CD4-positive, alpha-beta T cell (primary cell): ENCODE measurements at regions not wholly inside any gene's neighbourhood (a gene's known extent, or its start where the extent isn't known, plus 50 kb on each side); places are given as distances from the start of the nearest gene placed in this dataset.

ENCODE experiments used
- ATAC-seq: fragments of 200-7000 bp; cut with Tn5 transposase; one replicate; pipeline ENCODE4 v1.10.0; 2022; ENCODE audit warnings: mild to moderate bottlenecking; ENCODE audit not compliant: poor library complexity
- CTCF ChIA-PET: fragments of 350-600 bp; sonication (Branson Sonifier 250); formaldehyde crosslinking; loops from one replicate; lab custom pipeline; 2021; ENCODE audit warnings: antibody characterized with exemption, inconsistent platforms; lab: Charles Lee
- POLR2A ChIA-PET: fragments of 350-600 bp; sonication (Branson Sonifier 250); formaldehyde crosslinking; loops from one replicate; lab custom pipeline; 2021; ENCODE audit warnings: antibody characterized with exemption, inconsistent platforms; lab: Charles Lee
- DNase-seq, 14 experiments: peaks; one replicate each; pipeline ENCODE4 v3.0.0-alpha.2; 2013 to 2020; ENCODE audit warnings: mixed read lengths in 2 of 14
- H3K27ac ChIP-seq, 2 donors: one replicate each; pipeline versions ENCODE4 v1.5.1 to v1.7.0; 2013; ENCODE audit warnings: low read length in 2 of 2, low read depth in 1 of 2, mild to moderate bottlenecking in 1 of 2
- H3K27me3 ChIP-seq, 2 experiments: 1 replicate in 1 of 2; 2 replicates in 1 of 2; pipeline versions ENCODE4 v1.6.1 to v1.7.0; 2013; ENCODE audit warnings: low read length in 2 of 2, control low read depth in 1 of 2, mild to moderate bottlenecking in 1 of 2, moderate library complexity in 1 of 2; ENCODE audit not compliant: insufficient read depth in 2 of 2, control insufficient read depth in 1 of 2
- H3K36me3 ChIP-seq: one replicate; pipeline ENCODE4 v1.6.1; 2013; ENCODE audit warnings: low read length, control low read depth; ENCODE audit not compliant: insufficient read depth
- H3K4me1 ChIP-seq: one replicate; pipeline ENCODE4 v1.6.1; 2013; ENCODE audit warnings: low read length, control low read depth; ENCODE audit not compliant: insufficient read depth
- H3K4me3 ChIP-seq: one replicate; pipeline ENCODE4 v1.5.1; 2013; ENCODE audit warnings: mild to moderate bottlenecking, low read length, moderate library complexity
- H3K9me3 ChIP-seq, 2 experiments: 1 replicate in 1 of 2; 2 replicates in 1 of 2; pipeline versions ENCODE4 v1.6.1 to v1.7.0; 2013; ENCODE audit warnings: low read length in 2 of 2, mild to moderate bottlenecking in 2 of 2, control low read depth in 1 of 2, moderate library complexity in 1 of 2; ENCODE audit not compliant: control insufficient read depth in 1 of 2, insufficient read depth in 1 of 2
- H3K27ac Mint-ChIP-seq: one replicate; pipeline ENCODE4 v1.8.0; 2020; ENCODE audit warnings: mixed read lengths
- H3K27me3 Mint-ChIP-seq: one replicate; pipeline ENCODE4 v1.8.0; 2021; ENCODE audit warnings: mixed read lengths
- H3K36me3 Mint-ChIP-seq: one replicate; pipeline ENCODE4 v1.8.0; 2021; ENCODE audit warnings: low read depth, mixed read lengths
- H3K4me1 Mint-ChIP-seq: one replicate; pipeline ENCODE4 v1.8.0; 2021; ENCODE audit warnings: low read depth, mixed read lengths
- H3K4me3 Mint-ChIP-seq: one replicate; pipeline ENCODE4 v1.8.0; 2020; ENCODE audit warnings: mild to moderate bottlenecking, mixed read lengths
- H3K9me3 Mint-ChIP-seq: one replicate; pipeline ENCODE4 v1.8.0; 2020; ENCODE audit warnings: mixed read lengths
- intact Hi-C, 2 experiments: fragments of 100-400 bp; cut with DNase I in 1 of 2; cut with micrococcal nuclease in 1 of 2; formaldehyde crosslinking; loops; one replicate each; pipeline versions ENCODE4 v1.15.1 to v1.9.0; 2023 to 2025; cut with DNase I, micrococcal nuclease
- TF ChIP-seq, protein P1 (sequence below): fragments of 200-600 bp; IDR thresholded peaks from one replicate; pipeline ENCODE4 v1.8.0; 2022; ENCODE audit warnings: antibody characterized with exemption, mild to moderate bottlenecking

DNA sequence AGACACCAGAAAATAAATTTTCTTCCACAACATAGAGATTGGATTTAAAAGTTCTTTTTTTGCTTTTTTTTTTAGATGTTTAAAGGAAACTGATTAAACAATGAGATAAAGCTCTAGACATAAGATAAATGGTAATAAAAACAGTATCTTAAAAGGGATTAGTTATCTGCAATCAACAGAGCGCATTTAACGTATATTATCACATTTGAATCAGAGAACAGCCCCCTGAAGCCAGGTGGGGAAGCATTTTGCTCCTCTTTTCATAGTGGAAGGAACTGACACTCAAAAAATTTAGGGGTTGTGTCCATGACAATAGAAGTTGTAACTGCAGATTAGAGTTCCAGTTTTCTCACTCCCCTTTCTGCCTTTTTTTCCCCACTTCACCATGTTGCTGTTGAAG lies 367.6 kb downstream of the SPATA31D1 start:
- no peak for DNase-seq
- intact Hi-C loops: no loop called here
- H3K27me3 ChIP-seq: no peaks in the 10 kb centered on the region
- H3K9me3 ChIP-seq: peaks cover 0 to 4% of the 10 kb centered on the region in 2 experiments
- H3K4me1 Mint-ChIP-seq: no peaks in the 10 kb centered on the region
- no peaks in the 10 kb centered on the region for H3K27me3 Mint-ChIP-seq
- H3K27ac Mint-ChIP-seq: no peak overlapping the region
- no peak for ATAC-seq
- no peaks in the 10 kb centered on the region for H3K36me3 Mint-ChIP-seq
- peaks cover 2% of the 10 kb centered on the region for H3K9me3 Mint-ChIP-seq
- H3K4me3 Mint-ChIP-seq: no peak overlapping the region
- TF ChIP-seq, protein P1, sequence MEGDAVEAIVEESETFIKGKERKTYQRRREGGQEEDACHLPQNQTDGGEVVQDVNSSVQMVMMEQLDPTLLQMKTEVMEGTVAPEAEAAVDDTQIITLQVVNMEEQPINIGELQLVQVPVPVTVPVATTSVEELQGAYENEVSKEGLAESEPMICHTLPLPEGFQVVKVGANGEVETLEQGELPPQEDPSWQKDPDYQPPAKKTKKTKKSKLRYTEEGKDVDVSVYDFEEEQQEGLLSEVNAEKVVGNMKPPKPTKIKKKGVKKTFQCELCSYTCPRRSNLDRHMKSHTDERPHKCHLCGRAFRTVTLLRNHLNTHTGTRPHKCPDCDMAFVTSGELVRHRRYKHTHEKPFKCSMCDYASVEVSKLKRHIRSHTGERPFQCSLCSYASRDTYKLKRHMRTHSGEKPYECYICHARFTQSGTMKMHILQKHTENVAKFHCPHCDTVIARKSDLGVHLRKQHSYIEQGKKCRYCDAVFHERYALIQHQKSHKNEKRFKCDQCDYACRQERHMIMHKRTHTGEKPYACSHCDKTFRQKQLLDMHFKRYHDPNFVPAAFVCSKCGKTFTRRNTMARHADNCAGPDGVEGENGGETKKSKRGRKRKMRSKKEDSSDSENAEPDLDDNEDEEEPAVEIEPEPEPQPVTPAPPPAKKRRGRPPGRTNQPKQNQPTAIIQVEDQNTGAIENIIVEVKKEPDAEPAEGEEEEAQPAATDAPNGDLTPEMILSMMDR: no peak
- H3K4me3 ChIP-seq: no peak overlapping the region
- H3K36me3 ChIP-seq: no peaks in the 10 kb centered on the region
- no peaks in the 10 kb centered on the region for H3K4me1 ChIP-seq
- POLR2A ChIA-PET: no interaction called here
- no peak overlapping the region for H3K27ac ChIP-seq
- CTCF ChIA-PET: no interaction called here

DNA sequence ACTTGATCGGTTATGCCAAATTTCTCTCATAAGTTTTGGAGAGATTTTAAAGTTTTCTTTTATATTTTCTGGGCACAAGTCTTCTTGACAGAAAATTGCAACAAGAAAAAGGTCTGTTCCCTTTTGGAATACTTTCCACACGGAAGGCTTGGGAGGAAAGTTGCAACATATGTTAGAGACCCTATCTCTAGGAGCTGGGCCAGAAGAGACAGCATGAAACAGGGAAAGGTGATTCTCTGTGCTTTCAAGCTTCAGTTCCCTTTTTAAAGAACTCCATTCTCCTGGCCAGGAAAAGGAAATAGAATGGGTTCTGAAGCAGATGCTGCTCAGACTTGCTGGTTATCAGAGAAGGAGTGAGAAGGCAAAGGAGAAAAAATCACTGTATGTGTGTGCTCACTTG lies 368.3 kb downstream of the SPATA31D1 start:
- Mint-ChIP-seq H3K4me1 (no peaks in the 10 kb centered on the region), H3K4me3 (no peak overlapping the region), H3K27me3 (no peaks in the 10 kb centered on the region), H3K36me3 (no peaks in the 10 kb centered on the region), H3K27ac (no peak overlapping the region), H3K9me3 (peaks cover 2% of the 10 kb centered on the region)
- Histone ChIP-seq H3K27ac (no peak overlapping the region), H3K36me3 (no peaks in the 10 kb centered on the region), H3K4me1 (no peaks in the 10 kb centered on the region), H3K4me3 (no peak overlapping the region), H3K9me3 (peaks cover 0 to 4% of the 10 kb centered on the region in 2 experiments), H3K27me3 (no peaks in the 10 kb centered on the region)
- ChIA-PET CTCF (no interaction called here), POLR2A (no interaction called here)
- DNase-seq (no peak), ATAC-seq (no peak)
- intact Hi-C loops: no loop called here
- TF ChIP-seq, protein P1: no peak

DNA sequence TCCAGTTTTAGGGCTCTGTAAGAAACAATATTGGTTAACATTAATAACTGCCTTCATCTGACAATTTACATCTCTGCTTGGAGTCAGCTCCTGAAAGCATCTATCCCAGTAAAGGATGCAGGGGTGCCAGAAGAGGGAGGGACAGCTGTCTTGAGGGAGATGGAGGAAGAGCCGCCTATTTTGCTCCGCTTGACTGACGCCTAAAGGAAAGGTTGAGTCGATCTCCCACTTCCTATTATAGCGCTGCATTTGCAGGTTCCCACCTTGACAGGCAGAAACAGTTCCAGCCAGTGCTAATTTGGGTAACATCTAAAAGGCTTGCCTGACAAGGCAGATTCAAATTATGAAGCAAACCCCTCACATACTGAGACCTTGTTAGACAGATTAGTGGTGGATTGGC lies 374.6 kb downstream of the SPATA31D1 start:
- Histone ChIP-seq H3K27me3 (no peaks in the 10 kb centered on the region), H3K4me3 (no peak overlapping the region), H3K36me3 (no peaks in the 10 kb centered on the region), H3K9me3 (no peaks in the 10 kb centered on the region), H3K4me1 (no peaks in the 10 kb centered on the region), H3K27ac (no peak overlapping the region)
- TF ChIP-seq, protein P1: no peak
- DNase-seq (no peak), ATAC-seq (no peak)
- intact Hi-C loops: no loop called here
- H3K9me3 Mint-ChIP-seq: peaks cover 2% of the 10 kb centered on the region
- ChIA-PET POLR2A (no interaction called here), CTCF (no interaction called here)
- H3K27ac Mint-ChIP-seq: no peak overlapping the region
- H3K27me3 Mint-ChIP-seq: no peaks in the 10 kb centered on the region
- no peak overlapping the region for H3K4me3 Mint-ChIP-seq
- no peaks in the 10 kb centered on the region for H3K36me3 Mint-ChIP-seq
- H3K4me1 Mint-ChIP-seq: no peaks in the 10 kb centered on the region
